ENCODE measurements at regions not wholly inside any gene's neighbourhood (a gene's known extent, or its start where the extent isn't known, plus 50 kb on each side); places are given as distances from the start of the nearest gene placed in this dataset.

GRCh38 chr6:144896289-144896688 lies 611.2 kb downstream of the UTRN start:
- H3K4me1 ChIP-seq = no peaks in the 10 kb centered on the region
- intact Hi-C loops (cut with DNase I) = no loop called here
- H3K36me3 ChIP-seq = no peaks in the 10 kb centered on the region
- ATAC-seq = no peak
- H3K9me3 ChIP-seq = no peaks in the 10 kb centered on the region
- DNase-seq = no peak
- H3K27me3 ChIP-seq (ENCODE audit: low read depth) = no peaks in the 10 kb centered on the region
- no peak overlapping the region for H3K27ac ChIP-seq
- TF ChIP-seq CTCF (IDR thresholded peaks at IDR 0.05) = no peak
- H3K4me3 ChIP-seq = no peak overlapping the region

- Histone ChIP-seq H3K9me3 (no peaks in the 10 kb centered on the region), H3K4me3 (no peak overlapping the region), H3K27ac (no peak overlapping the region), H3K27me3 (ENCODE audit: low read depth) (no peaks in the 10 kb centered on the region), H3K36me3 (no peaks in the 10 kb centered on the region), H3K4me1 (no peaks in the 10 kb centered on the region)
- ATAC-seq (no peak), DNase-seq (no peak)
- TF ChIP-seq CTCF (IDR thresholded peaks at IDR 0.05) = no peak
- intact Hi-C loops (cut with DNase I) = no loop called here
Observed at GRCh38 chr6:144896871-144897270, 611.7 kb downstream of the UTRN start.

GRCh38 chr6:144897441-144897921 lies 612.3 kb downstream of the UTRN start:
- ATAC-seq (no peak), DNase-seq (no peak)
- TF ChIP-seq CTCF (IDR thresholded peaks at IDR 0.05) = no peak
- Histone ChIP-seq H3K27me3 (ENCODE audit: low read depth) (no peaks in the 10 kb centered on the region), H3K9me3 (peaks cover 5% of the 10 kb centered on the region), H3K36me3 (no peaks in the 10 kb centered on the region), H3K4me1 (no peaks in the 10 kb centered on the region), H3K4me3 (no peak overlapping the region), H3K27ac (no peak overlapping the region)
- intact Hi-C loops (cut with DNase I) = no loop called here

GRCh38 chr6:144898052-144898689 lies 613.0 kb downstream of the UTRN start:
- DNase-seq = no peak
- intact Hi-C loops (cut with DNase I) = no loop called here

GRCh38 chr6:144898741-144899140 lies 613.6 kb downstream of the UTRN start:
- no peak for DNase-seq
- no peak for ATAC-seq
- Histone ChIP-seq H3K4me3 (no peak overlapping the region), H3K36me3 (no peaks in the 10 kb centered on the region), H3K27me3 (ENCODE audit: low read depth) (no peaks in the 10 kb centered on the region), H3K4me1 (no peaks in the 10 kb centered on the region), H3K9me3 (peaks cover 6% of the 10 kb centered on the region), H3K27ac (no peak overlapping the region)
- intact Hi-C loops (cut with DNase I) = no loop called here
- no peak for TF ChIP-seq CTCF (IDR thresholded peaks at IDR 0.05)

More at GRCh38 chr6:144898052-144898689, 613.0 kb downstream of the UTRN start:
- Histone ChIP-seq H3K27ac (no peak overlapping the region), H3K9me3 (peaks cover 6% of the 10 kb centered on the region), H3K4me1 (no peaks in the 10 kb centered on the region), H3K27me3 (ENCODE audit: low read depth) (no peaks in the 10 kb centered on the region), H3K4me3 (no peak overlapping the region), H3K36me3 (no peaks in the 10 kb centered on the region)
- TF ChIP-seq CTCF (IDR thresholded peaks at IDR 0.05) = no peak
- ATAC-seq = no peak
